GM18861 (cell line): ENCODE measurements at regions not wholly inside any gene's neighbourhood (a gene's known extent, or its start where the extent isn't known, plus 50 kb on each side); places are given as distances from the start of the nearest gene placed in this dataset.
"Not testable (repeated sequence)": the region's sequence is repeated elsewhere in the genome, so short reads cannot be mapped to it uniquely, and the experiment has no call there.

ENCODE experiments used
- ATAC-seq: cut with Tn5 transposase; IDR thresholded peaks from one replicate; pipeline ENCODE4 v1.9.1; 2021; ENCODE audit not compliant: unreplicated experiment

GRCh38 chr6:4725136-4725760, 51.0 kb upstream of the CDYL start:
- not testable (repeated sequence) for ATAC-seq

GRCh38 chr6:4724727-4725126, 51.5 kb upstream of the CDYL start:
- not testable (repeated sequence) for ATAC-seq

- ATAC-seq, result no peak
Observed at GRCh38 chr6:4723383-4723782, 52.8 kb upstream of the CDYL start.

GRCh38 chr6:4721368-4721767, 54.8 kb upstream of the CDYL start:
- not testable (repeated sequence) for ATAC-seq

GRCh38 chr6:4719491-4719890, 56.7 kb upstream of the CDYL start:
- no peak for ATAC-seq

- ATAC-seq, result no peak
Observed at GRCh38 chr6:4717856-4718255, 58.3 kb upstream of the CDYL start.

- ATAC-seq, result no peak
Observed at GRCh38 chr6:4717124-4717523, 59.1 kb upstream of the CDYL start.

- ATAC-seq, result no peak
Observed at GRCh38 chr6:4714961-4715501, 61.2 kb upstream of the CDYL start.

- no peak for ATAC-seq
Observed at GRCh38 chr6:4712291-4712690, 63.9 kb upstream of the CDYL start.

- no peak for ATAC-seq
Observed at GRCh38 chr6:4707011-4707410, 69.2 kb upstream of the CDYL start.

GRCh38 chr6:4705809-4706208, 70.4 kb upstream of the CDYL start:
- ATAC-seq, result no peak

GRCh38 chr6:4703382-4703781, 72.8 kb upstream of the CDYL start:
- ATAC-seq, result no peak

GRCh38 chr6:4698901-4699659, 77.1 kb upstream of the CDYL start:
- no peak for ATAC-seq

GRCh38 chr6:4693173-4693970, 82.8 kb upstream of the CDYL start:
- no peak for ATAC-seq

- no peak for ATAC-seq
Observed at GRCh38 chr6:4692664-4693063, 83.5 kb upstream of the CDYL start.

GRCh38 chr6:4687989-4688947, 87.9 kb upstream of the CDYL start:
- no peak for ATAC-seq

GRCh38 chr6:4687656-4687988, 88.6 kb upstream of the CDYL start:
- no peak for ATAC-seq

- ATAC-seq, result no peak
Observed at GRCh38 chr6:4682431-4683097, 93.6 kb upstream of the CDYL start.

- no peak for ATAC-seq
Observed at GRCh38 chr6:4678506-4679300, 97.5 kb upstream of the CDYL start.
